GM12891 (cell line): ENCODE measurements at regions not wholly inside any gene's neighbourhood (a gene's known extent, or its start where the extent isn't known, plus 50 kb on each side); places are given as distances from the start of the nearest gene placed in this dataset.

Experiments used
- PAX5 ChIP-seq: IDR thresholded peaks from 2 replicates; pipeline ENCODE4 v1.6.1; 2011; ENCODE audit warnings: low read length, moderate library complexity, mild to moderate bottlenecking; ENCODE audit not compliant: insufficient read depth, severe bottlenecking
- POLR2A ChIP-seq: IDR thresholded peaks from 2 replicates; pipeline ENCODE4 v1.6.1; 2011; ENCODE audit warnings: low read depth, low read length, control low read depth
- POLR2AphosphoS5 ChIP-seq: IDR thresholded peaks from 2 replicates; pipeline ENCODE4 v1.6.1; 2011; ENCODE audit warnings: low read depth, low read length, control low read depth
- POU2F2 ChIP-seq: IDR thresholded peaks from 2 replicates; pipeline ENCODE4 v1.6.1; 2011; ENCODE audit warnings: low read depth, mild to moderate bottlenecking, control low read depth, low read length, moderate library complexity
- SPI1 ChIP-seq: IDR thresholded peaks from 2 replicates; pipeline ENCODE4 v1.6.1; 2011; ENCODE audit warnings: low read depth, low read length, control low read depth
- TAF1 ChIP-seq: IDR thresholded peaks from 2 replicates; pipeline ENCODE4 v1.6.1; 2011; ENCODE audit warnings: low read depth, low read length, control low read depth

GRCh38 chr7:68334216-68334615 lies 1264.1 kb upstream of the AUTS2 start:
- TF ChIP-seq POLR2AphosphoS5 (no peak), POLR2A (no peak), SPI1 (no peak), TAF1 (no peak), POU2F2 (no peak), PAX5 (no peak)
